GM18511 (cell line): ENCODE measurements at regions not wholly inside any gene's neighbourhood (a gene's known extent, or its start where the extent isn't known, plus 50 kb on each side); places are given as distances from the start of the nearest gene placed in this dataset.

Experiments used
- ATAC-seq: cut with Tn5 transposase; IDR thresholded peaks from one replicate; pipeline ENCODE4 v1.9.1; 2021; ENCODE audit warnings: mild to moderate bottlenecking, moderate library complexity; ENCODE audit not compliant: unreplicated experiment

- no peak for ATAC-seq
Measured at GRCh38 chr1:204736836-204737235, 51.3 kb upstream of the LRRN2 start.

GRCh38 chr1:204738506-204738905, 53.0 kb upstream of the LRRN2 start:
- ATAC-seq = no peak

GRCh38 chr1:204740354-204740753, 54.8 kb upstream of the LRRN2 start:
- ATAC-seq = no peak

GRCh38 chr1:204741440-204741839, 55.9 kb upstream of the LRRN2 start:
- no peak for ATAC-seq

- no peak for ATAC-seq
Measured at GRCh38 chr1:204742676-204743251, 57.2 kb upstream of the LRRN2 start.

- ATAC-seq = no peak
Measured at GRCh38 chr1:204744107-204744779, 58.7 kb upstream of the LRRN2 start.

GRCh38 chr1:204746838-204747442, 61.4 kb upstream of the LRRN2 start:
- no peak for ATAC-seq

- ATAC-seq = no peak
Measured at GRCh38 chr1:204751480-204751879, 65.9 kb upstream of the LRRN2 start.

GRCh38 chr1:204751883-204752687, 66.5 kb upstream of the LRRN2 start:
- no peak for ATAC-seq

GRCh38 chr1:204752688-204753040, 67.1 kb upstream of the LRRN2 start:
- ATAC-seq = no peak

GRCh38 chr1:204754821-204755220, 69.3 kb upstream of the LRRN2 start:
- no peak for ATAC-seq

GRCh38 chr1:204756349-204756748, 70.8 kb upstream of the LRRN2 start:
- no peak for ATAC-seq

GRCh38 chr1:204756811-204757210, 71.3 kb upstream of the LRRN2 start:
- no peak for ATAC-seq

GRCh38 chr1:204758601-204759000, 73.1 kb upstream of the LRRN2 start:
- no peak for ATAC-seq

GRCh38 chr1:204760350-204760749, 74.8 kb upstream of the LRRN2 start:
- ATAC-seq = no peak

- ATAC-seq = no peak
Measured at GRCh38 chr1:204760757-204761156, 75.2 kb upstream of the LRRN2 start.

- peak; percentile 74 for ATAC-seq
Measured at GRCh38 chr1:204763773-204764427, 78.4 kb upstream of the LRRN2 start.

- ATAC-seq = no peak
Measured at GRCh38 chr1:204769997-204770396, 84.5 kb upstream of the LRRN2 start.

- ATAC-seq = no peak
Measured at GRCh38 chr1:204771358-204771757, 85.8 kb upstream of the LRRN2 start.

GRCh38 chr1:204773246-204773645, 87.7 kb upstream of the LRRN2 start:
- no peak for ATAC-seq

GRCh38 chr1:204775546-204775945, 90.0 kb upstream of the LRRN2 start:
- no peak for ATAC-seq
